Calu3 (cell line): ENCODE measurements at regions not wholly inside any gene's neighbourhood (a gene's known extent, or its start where the extent isn't known, plus 50 kb on each side); places are given as distances from the start of the nearest gene placed in this dataset.

ENCODE experiments used
- BruUV-seq: library from RNA; stranded (reverse); fragments of 400-500 nt; replicated peaks from 2 replicates; lab custom pipeline; 2021; lab: Mats Ljungman, UMichigan
- CTCF ChIA-PET: fragments of 300-600 bp; sonication (Branson Sonifier 250); formaldehyde crosslinking; loops from one replicate; lab custom pipeline; 2022; ENCODE audit warnings: antibody characterized with exemption; lab: Charles Lee
- DNase-seq: peaks from one replicate; pipeline ENCODE4 v3.0.0; 2022
- H3K27ac Mint-ChIP-seq: one replicate; pipeline ENCODE4 v1.8.0; 2022; ENCODE audit warnings: mixed read lengths; ENCODE audit not compliant: unreplicated experiment
- H3K27me3 Mint-ChIP-seq: one replicate; pipeline ENCODE4 v1.8.0; 2022; ENCODE audit warnings: mixed read lengths; ENCODE audit not compliant: unreplicated experiment
- H3K36me3 Mint-ChIP-seq: one replicate; pipeline ENCODE4 v1.8.0; 2022; ENCODE audit warnings: mild to moderate bottlenecking, moderate library complexity, mixed read lengths; ENCODE audit not compliant: insufficient read depth, unreplicated experiment
- H3K4me1 Mint-ChIP-seq: one replicate; pipeline ENCODE4 v1.8.0; 2022; ENCODE audit warnings: mild to moderate bottlenecking, low read depth, mixed read lengths; ENCODE audit not compliant: unreplicated experiment
- H3K4me3 Mint-ChIP-seq: one replicate; pipeline ENCODE4 v1.8.0; 2022; ENCODE audit warnings: mild to moderate bottlenecking, low read depth, moderate library complexity, mixed read lengths; ENCODE audit not compliant: unreplicated experiment
- H3K9me3 Mint-ChIP-seq: one replicate; pipeline ENCODE4 v1.8.0; 2022; ENCODE audit warnings: low read depth, mixed read lengths; ENCODE audit not compliant: unreplicated experiment
- CTCF ChIP-seq: fragments of 200-600 bp; IDR thresholded peaks from one replicate; pipeline ENCODE4 v1.8.0; 2022; ENCODE audit warnings: antibody characterized with exemption; ENCODE audit not compliant: unreplicated experiment
- intact Hi-C: fragments of 100-400 bp; cut with micrococcal nuclease; formaldehyde crosslinking; loops from one replicate; pipeline ENCODE4 v1.10.0; 2022; ENCODE audit not compliant: unreplicated experiment

GRCh38 chr2:147041121-147041494, 803.7 kb upstream of the ACVR2A start:
- Mint-ChIP-seq H3K36me3 (no peaks in the 10 kb centered on the region), H3K27me3 (no peaks in the 10 kb centered on the region), H3K9me3 (peaks cover 2% of the 10 kb centered on the region), H3K4me1 (peaks cover 34% of the 10 kb centered on the region), H3K27ac (no peak overlapping the region), H3K4me3 (no peak overlapping the region)
- CTCF ChIA-PET: no interaction called here
- intact Hi-C loops: no loop called here
- no TSS peak for BruUV-seq
- no peak for DNase-seq
- no peak for TF ChIP-seq CTCF

DNA sequence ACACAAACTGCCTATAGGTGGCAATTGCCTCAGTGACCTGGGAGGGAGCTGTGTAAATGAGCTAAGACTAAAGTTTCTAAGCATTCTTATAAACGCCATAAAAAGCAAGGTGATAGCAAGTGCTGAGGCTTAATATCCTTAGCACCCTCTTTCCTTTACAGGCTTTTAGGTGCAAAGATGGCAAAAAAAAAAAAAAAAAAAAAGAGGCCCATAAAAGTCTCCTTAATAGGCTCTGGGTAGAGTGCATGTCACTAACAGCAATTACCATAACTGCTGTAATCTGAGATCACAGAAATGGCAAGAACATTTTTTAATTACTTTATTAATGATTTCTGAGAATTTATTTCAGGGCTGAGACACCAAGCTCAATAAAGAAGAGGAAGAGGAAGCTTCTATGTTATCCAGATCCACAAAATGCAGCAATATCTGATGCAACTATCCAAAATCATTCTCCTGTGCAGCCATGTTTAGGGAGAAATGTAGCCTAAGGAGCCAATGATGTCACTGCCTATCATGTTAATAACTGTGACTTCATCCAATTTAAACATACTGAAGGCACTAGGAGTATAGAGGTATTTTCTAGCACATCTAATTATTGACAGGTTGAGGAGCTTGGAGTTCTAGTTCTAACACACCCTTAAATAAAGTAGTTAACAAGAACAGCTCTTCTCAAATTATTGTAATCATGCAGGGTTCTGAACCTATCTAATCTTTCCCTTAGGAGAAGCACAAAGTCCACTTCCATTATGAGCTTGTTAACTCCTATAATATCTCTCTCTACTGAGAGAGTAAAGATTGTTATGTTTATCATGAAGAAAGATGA, 804.3 kb upstream of the ACVR2A start:
- Mint-ChIP-seq H3K4me1 (peaks cover 32% of the 10 kb centered on the region), H3K27me3 (no peaks in the 10 kb centered on the region), H3K4me3 (no peak overlapping the region), H3K9me3 (peaks cover 2% of the 10 kb centered on the region), H3K36me3 (no peaks in the 10 kb centered on the region), H3K27ac (no peak overlapping the region)
- intact Hi-C loops: no loop called here
- CTCF ChIA-PET: interaction anchor here (0.6 to 0.7 kb wide), 4 partner anchors 18 to 807 kb away, joined by 3 to 6 read pairs (median 4); no protein-coding TSS in a partner anchor
- no peak for DNase-seq
- BruUV-seq: no TSS peak
- no peak for TF ChIP-seq CTCF

DNA sequence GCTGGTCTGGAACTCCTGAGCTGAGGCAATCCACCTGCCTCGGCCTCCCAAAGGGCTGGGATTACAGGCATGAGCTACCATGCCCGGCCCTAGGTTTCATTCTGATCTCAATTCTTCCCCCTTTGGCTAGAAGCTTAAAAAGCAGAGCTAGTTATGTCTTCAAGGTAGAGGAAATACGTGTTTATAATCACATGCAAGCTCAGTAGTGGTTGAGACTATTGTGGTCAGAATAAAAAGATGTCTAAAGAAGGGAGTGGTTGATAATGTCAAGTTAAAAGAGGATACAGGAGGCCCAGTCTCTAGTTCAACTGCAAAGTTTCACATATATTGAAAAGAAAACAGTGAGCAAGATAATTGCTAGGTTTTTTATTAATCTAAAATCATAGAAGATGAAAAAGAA, 807.8 kb upstream of the ACVR2A start:
- intact Hi-C loops: loop anchor here (10.0 kb wide), 1 partner anchor 302 kb away; no protein-coding TSS in a partner anchor
- peaks cover 48% of the 10 kb centered on the region for H3K4me1 Mint-ChIP-seq
- CTCF ChIA-PET: no interaction called here
- BruUV-seq: no TSS peak
- H3K4me3 Mint-ChIP-seq: no peak overlapping the region
- H3K36me3 Mint-ChIP-seq: peaks cover 4% of the 10 kb centered on the region
- TF ChIP-seq CTCF: no peak
- peaks cover 4% of the 10 kb centered on the region for H3K9me3 Mint-ChIP-seq
- H3K27ac Mint-ChIP-seq: no peak overlapping the region
- no peaks in the 10 kb centered on the region for H3K27me3 Mint-ChIP-seq
- DNase-seq: no peak

DNA sequence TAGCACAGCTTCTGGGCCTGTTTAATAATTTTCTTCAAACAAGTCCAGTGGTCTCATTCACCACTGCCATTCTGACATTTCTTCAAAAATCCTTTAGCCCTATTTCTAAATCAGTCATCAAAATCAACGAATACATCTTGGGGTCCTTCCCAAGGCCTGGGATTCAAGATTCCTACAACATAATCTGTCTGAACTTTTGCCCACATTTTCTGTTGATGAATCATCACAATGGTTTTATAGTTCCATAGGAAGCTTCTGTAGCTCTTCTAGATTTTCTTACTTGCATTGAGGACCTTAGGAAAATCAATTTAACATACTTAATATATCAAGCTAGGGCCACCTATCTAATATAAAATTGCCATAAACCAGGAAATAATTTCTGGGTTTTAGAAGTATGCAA, 811.8 kb upstream of the ACVR2A start:
- peak overlapping the region; percentile 64 for H3K4me3 Mint-ChIP-seq
- no peak for TF ChIP-seq CTCF
- BruUV-seq: no TSS peak
- peak overlapping the region; percentile 79 for H3K27ac Mint-ChIP-seq
- peaks cover 4% of the 10 kb centered on the region for H3K36me3 Mint-ChIP-seq
- no peaks in the 10 kb centered on the region for H3K27me3 Mint-ChIP-seq
- peaks cover 62% of the 10 kb centered on the region for H3K4me1 Mint-ChIP-seq
- no peak for DNase-seq
- intact Hi-C loops: loop anchor here (2.0 to 10.0 kb wide), 4 partner anchors 298 to 879 kb away; partner anchors contain the start of gene ACVR2A
- CTCF ChIA-PET: no interaction called here
- peaks cover 2% of the 10 kb centered on the region for H3K9me3 Mint-ChIP-seq
